ENCODE measurements at regions not wholly inside any gene's neighbourhood (a gene's known extent, or its start where the extent isn't known, plus 50 kb on each side); places are given as distances from the start of the nearest gene placed in this dataset.

DNA sequence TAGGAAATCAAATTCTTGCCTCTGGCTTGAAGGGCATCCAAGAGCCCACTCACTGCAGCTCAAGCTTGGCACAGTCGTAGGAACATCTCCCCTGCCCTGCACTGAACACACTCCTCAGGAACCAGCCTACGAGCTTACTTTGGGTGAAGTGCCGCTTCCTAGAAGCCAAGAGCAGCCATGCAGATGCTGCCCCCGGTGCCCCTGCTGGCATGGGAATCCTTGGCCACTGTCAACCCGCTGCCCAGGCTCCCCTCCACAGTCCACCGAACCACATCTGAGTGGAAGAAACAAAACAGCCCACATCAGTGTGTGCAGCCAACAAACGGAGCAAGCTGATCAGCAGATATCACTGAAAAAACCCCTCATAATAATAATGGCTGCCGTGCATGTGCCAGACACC is 89.8 kb downstream of the TMEM215 start:
- TF ChIP-seq TARDBP (IDR thresholded peaks at IDR 0.05) (no peak), FOXA1 (IDR thresholded peaks at IDR 0.05) (no peak), L3MBTL2 (conservative IDR thresholded peaks at IDR 0.05) (no peak), BHLHE40 (IDR thresholded peaks at IDR 0.05; ENCODE audit: borderline replicate concordance) (no peak), CTBP1 (IDR thresholded peaks at IDR 0.05; ENCODE audit: borderline replicate concordance) (no peak), FOXM1 (IDR thresholded peaks at IDR 0.05; ENCODE audit: borderline replicate concordance) (no peak), SP1 (IDR thresholded peaks at IDR 0.05) (no peak), ARNT (IDR thresholded peaks at IDR 0.05) (no peak), FOXK2 (IDR thresholded peaks at IDR 0.05) (no peak), ELF4 (IDR thresholded peaks at IDR 0.05) (no peak), NFRKB (IDR thresholded peaks at IDR 0.05) (no peak)
- DNase-seq (ENCODE audit: extremely low spot score): no peak
- POLR2A ChIA-PET: no interaction called here
- CTCF ChIA-PET: no interaction called here

DNA sequence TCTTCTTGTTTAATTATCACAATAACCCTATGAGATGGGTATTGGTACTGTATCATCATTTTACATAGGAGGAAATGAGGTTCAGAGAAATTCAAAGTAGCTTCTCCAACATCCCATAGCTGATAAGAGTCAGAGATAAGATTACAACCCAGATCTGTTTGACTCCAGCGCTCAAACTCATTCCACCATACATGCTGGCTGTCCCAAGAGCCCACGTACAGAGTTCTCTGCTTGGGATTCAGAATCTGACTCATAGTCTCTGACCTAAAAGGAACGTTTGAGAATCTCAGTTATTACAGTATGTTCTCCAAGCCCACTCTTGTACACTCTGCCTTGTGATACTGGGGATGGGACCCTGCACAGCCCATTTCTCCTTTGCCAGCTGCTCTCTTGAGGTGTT is 90.2 kb downstream of the TMEM215 start:
- no peak for DNase-seq (ENCODE audit: extremely low spot score)
- TF ChIP-seq FOXK2 (IDR thresholded peaks at IDR 0.05) (no peak), ZNF384 (IDR thresholded peaks at IDR 0.05) (no peak), L3MBTL2 (conservative IDR thresholded peaks at IDR 0.05) (no peak), HDGF (IDR thresholded peaks at IDR 0.05; ENCODE audit: borderline replicate concordance) (no peak), ARNT (IDR thresholded peaks at IDR 0.05) (no peak), TARDBP (IDR thresholded peaks at IDR 0.05) (no peak), CTBP1 (IDR thresholded peaks at IDR 0.05; ENCODE audit: borderline replicate concordance) (no peak), LEF1 (IDR thresholded peaks at IDR 0.05; ENCODE audit: borderline replicate concordance) (no peak), NFRKB (IDR thresholded peaks at IDR 0.05) (no peak), FOXM1 (IDR thresholded peaks at IDR 0.05; ENCODE audit: borderline replicate concordance) (no peak), SP1 (IDR thresholded peaks at IDR 0.05) (no peak), PKNOX1 (IDR thresholded peaks at IDR 0.05) (no peak), SUZ12 (IDR thresholded peaks at IDR 0.05) (no peak), FOXA1 (IDR thresholded peaks at IDR 0.05) (no peak), ELF4 (IDR thresholded peaks at IDR 0.05) (no peak), BHLHE40 (IDR thresholded peaks at IDR 0.05; ENCODE audit: borderline replicate concordance) (no peak)
- ChIA-PET POLR2A (no interaction called here), CTCF (no interaction called here)

- ChIA-PET POLR2A (no interaction called here), CTCF (no interaction called here)
- TF ChIP-seq FOXM1 (IDR thresholded peaks at IDR 0.05; ENCODE audit: borderline replicate concordance): no peak
- TF ChIP-seq BHLHE40 (IDR thresholded peaks at IDR 0.05; ENCODE audit: borderline replicate concordance): no peak
- no peak for DNase-seq (ENCODE audit: extremely low spot score)
Observed at GRCh38 chr9:32875242-32875641, 91.9 kb downstream of the TMEM215 start.

DNA sequence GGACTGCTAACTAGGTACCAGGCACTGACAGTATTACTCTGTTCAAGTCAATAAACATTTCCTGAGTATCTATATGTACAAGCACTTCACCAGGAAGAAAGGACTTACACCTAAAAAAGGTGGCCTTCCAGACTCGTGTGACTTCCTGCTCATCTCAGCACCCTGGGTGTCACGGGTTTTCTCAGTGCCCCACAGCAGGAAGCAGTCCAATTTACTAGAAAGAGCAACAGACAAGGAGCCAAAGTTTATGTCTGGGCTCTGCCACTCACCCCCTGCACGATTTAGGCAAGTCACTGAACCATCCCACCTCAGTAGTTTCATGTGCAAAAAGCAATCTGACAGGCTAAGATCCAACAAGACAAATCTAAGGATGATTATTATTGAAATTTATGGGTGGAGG is 92.4 kb downstream of the TMEM215 start:
- ChIA-PET POLR2A (no interaction called here), CTCF (no interaction called here)

DNA sequence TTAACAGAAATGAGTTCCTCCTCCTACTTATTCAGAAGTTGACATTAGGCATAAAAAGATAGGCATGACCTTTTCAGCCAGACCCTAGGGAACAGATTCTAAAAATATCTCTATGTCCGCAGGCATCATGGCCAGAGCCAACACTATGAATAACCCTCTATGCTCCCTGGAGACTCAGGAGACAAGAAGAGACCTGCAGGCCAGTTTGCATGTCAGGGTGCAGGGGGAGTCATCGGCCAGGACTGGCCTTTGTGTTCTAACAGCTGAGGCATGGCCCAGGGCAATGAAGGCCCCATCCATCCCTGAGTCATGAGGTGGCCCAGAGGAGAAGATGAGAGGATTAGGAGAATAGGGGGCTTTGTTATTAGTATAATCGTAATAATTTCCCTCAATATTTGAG is 93.8 kb downstream of the TMEM215 start:
- TF ChIP-seq SUZ12 (IDR thresholded peaks at IDR 0.05) (no peak), PKNOX1 (IDR thresholded peaks at IDR 0.05) (no peak), CTBP1 (IDR thresholded peaks at IDR 0.05; ENCODE audit: borderline replicate concordance) (no peak), LEF1 (IDR thresholded peaks at IDR 0.05; ENCODE audit: borderline replicate concordance) (no peak), ARNT (IDR thresholded peaks at IDR 0.05) (no peak), HDGF (IDR thresholded peaks at IDR 0.05; ENCODE audit: borderline replicate concordance) (no peak), FOXK2 (IDR thresholded peaks at IDR 0.05) (no peak), FOXM1 (IDR thresholded peaks at IDR 0.05; ENCODE audit: borderline replicate concordance) (no peak), ZNF384 (IDR thresholded peaks at IDR 0.05) (no peak), ELF4 (IDR thresholded peaks at IDR 0.05) (no peak), FOXA1 (IDR thresholded peaks at IDR 0.05) (no peak)
- POLR2A ChIA-PET: no interaction called here
- CTCF ChIA-PET: no interaction called here
- DNase-seq (ENCODE audit: extremely low spot score): no peak

More for the DNA sequence above, 92.4 kb downstream of the TMEM215 start:
- no peak for DNase-seq (ENCODE audit: extremely low spot score)
- TF ChIP-seq L3MBTL2 (conservative IDR thresholded peaks at IDR 0.05) (no peak), FOXK2 (IDR thresholded peaks at IDR 0.05) (no peak), ARNT (IDR thresholded peaks at IDR 0.05) (no peak), FOXM1 (IDR thresholded peaks at IDR 0.05; ENCODE audit: borderline replicate concordance) (no peak), SP1 (IDR thresholded peaks at IDR 0.05) (no peak)

GRCh38 chr9:32877639-32878217 is 94.4 kb downstream of the TMEM215 start:
- ChIA-PET CTCF (no interaction called here), POLR2A (no interaction called here)

More at GRCh38 chr9:32877639-32878217, 94.4 kb downstream of the TMEM215 start:
- no peak for DNase-seq (ENCODE audit: extremely low spot score)
- TF ChIP-seq PKNOX1 (IDR thresholded peaks at IDR 0.05) (no peak), SP1 (IDR thresholded peaks at IDR 0.05) (no peak), ARNT (IDR thresholded peaks at IDR 0.05) (no peak), L3MBTL2 (conservative IDR thresholded peaks at IDR 0.05) (no peak), FOXA1 (IDR thresholded peaks at IDR 0.05) (no peak), CTBP1 (IDR thresholded peaks at IDR 0.05; ENCODE audit: borderline replicate concordance) (no peak), ZNF384 (IDR thresholded peaks at IDR 0.05) (no peak), NFRKB (IDR thresholded peaks at IDR 0.05) (no peak), ELF4 (IDR thresholded peaks at IDR 0.05) (no peak), BHLHE40 (IDR thresholded peaks at IDR 0.05; ENCODE audit: borderline replicate concordance) (no peak), FOXM1 (IDR thresholded peaks at IDR 0.05; ENCODE audit: borderline replicate concordance) (no peak), HDGF (IDR thresholded peaks at IDR 0.05; ENCODE audit: borderline replicate concordance) (no peak), SUZ12 (IDR thresholded peaks at IDR 0.05) (no peak), LEF1 (IDR thresholded peaks at IDR 0.05; ENCODE audit: borderline replicate concordance) (no peak), TARDBP (IDR thresholded peaks at IDR 0.05) (no peak), FOXK2 (IDR thresholded peaks at IDR 0.05) (no peak)
